T1000 (cell line): ENCODE measurements at regions not wholly inside any gene's neighbourhood (a gene's known extent, or its start where the extent isn't known, plus 50 kb on each side); places are given as distances from the start of the nearest gene placed in this dataset.
"Not testable (repeated sequence)": the region's sequence is repeated elsewhere in the genome, so short reads cannot be mapped to it uniquely, and the experiment has no call there.

Experiments used
- DNase-seq: peaks from one replicate; lab custom pipeline; 2025; ENCODE audit warnings: mixed read lengths; lab: John Stamatoyannopoulos, UW

DNA sequence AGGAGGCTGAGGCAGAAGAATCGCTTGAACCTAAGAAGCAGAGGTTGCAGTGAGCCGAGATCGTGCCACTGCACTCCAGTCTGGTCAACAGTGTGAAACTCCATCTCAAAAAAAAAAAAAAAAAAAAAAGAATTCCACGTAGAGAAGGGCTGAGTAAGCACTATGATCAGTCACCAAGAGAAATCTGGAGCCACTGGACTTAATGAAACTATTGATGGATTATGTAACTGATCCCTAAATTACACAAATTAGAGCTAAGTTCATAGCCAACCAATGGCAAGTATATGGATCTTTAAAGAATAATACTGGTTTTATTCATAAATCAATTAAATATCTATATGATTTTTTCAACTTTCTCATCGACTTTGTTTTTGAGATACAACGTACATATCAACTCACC lies 72.2 kb upstream of the ABLIM1 start:
- DNase-seq = no peak

DNA sequence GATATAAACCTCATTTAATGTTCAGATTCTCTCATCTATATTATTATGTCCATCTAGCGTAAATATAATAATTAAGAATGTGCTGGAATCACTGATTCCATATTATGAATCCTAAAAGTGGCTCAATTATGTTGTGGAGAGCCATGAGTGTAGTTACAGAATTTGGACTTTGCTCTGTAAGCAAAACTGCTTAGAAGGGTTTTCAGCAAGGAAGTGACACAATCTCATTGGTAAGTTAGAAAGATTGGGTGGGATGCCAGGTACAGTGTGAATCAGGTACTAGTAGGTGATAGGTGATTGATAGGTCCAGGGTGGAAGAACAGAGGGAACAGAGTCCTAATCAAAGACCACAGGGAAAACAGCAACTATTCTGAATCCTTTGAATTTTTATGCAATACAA lies 74.9 kb upstream of the ABLIM1 start:
- DNase-seq = no peak

DNA sequence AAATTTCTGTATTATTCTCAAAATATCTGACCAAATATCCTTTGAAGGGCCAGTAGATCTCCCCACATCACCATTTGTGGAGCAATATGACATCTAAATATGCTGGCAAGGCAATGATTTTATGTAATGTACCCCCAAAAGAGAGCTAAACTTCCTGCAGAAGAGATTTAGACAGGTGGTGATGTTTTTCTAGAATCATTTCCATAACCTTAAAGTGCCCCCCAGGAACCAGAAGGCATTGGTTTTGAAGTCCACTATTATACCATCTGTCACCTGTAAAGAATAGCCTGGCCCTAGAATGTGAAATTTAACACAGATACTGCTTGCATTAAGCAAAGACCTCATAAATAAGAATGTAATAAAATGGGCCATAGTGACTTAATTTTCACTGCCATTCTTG lies 77.9 kb upstream of the ABLIM1 start:
- DNase-seq = no peak

DNA sequence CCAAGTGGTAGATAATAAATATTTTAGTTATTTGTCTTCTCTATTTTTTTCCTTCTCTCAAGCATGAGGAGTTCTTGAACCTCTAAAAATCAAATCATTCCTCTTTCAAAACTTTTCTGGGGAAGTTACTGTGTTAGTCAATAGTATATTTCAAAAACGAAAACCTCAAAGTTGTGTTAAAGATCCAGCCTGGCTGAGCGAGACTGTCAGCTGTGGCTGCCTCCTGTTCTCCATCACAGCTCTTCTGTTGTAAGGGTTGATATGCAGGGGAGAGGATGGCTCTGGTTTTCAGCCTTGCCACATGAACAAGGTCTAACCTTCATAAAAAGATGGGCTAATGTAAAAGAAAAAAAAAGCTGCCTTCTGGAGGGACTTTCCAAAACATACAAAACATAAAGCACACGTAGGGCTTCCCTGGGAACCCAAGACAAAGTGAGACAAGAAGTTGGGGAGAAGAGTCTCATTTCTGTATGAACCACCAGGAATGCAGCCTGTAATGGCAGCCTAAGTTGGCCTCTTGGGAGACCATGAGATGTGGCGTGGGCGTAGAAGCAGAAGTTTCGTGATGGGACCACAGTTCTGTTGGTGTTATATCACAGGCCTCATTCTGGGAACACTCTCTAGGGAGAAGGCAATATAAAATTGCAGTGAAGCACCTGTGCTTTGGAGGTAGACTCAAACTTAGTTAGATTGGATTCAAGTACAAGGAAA lies 77.9 kb upstream of the FHIP2A start:
- no peak for DNase-seq

DNA sequence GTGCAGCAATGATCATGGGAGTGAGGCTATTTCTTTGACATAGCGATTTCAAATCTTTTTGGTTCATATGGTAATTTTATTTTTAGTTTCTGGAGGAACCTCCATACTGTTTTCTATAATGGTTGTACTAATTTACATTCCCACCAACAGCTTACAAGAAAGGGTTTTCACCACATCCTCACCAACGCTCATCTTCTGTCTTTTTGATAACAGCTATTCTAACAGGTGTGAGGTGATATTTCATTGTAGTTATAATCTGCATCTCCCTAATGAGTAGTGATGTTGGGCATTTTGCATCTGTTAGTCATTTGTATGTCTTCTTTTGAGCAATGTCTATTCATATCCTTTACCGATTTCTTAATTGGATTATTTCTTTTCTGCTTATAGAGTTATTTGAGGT lies 75.0 kb upstream of the FHIP2A start:
- DNase-seq = no peak

DNA sequence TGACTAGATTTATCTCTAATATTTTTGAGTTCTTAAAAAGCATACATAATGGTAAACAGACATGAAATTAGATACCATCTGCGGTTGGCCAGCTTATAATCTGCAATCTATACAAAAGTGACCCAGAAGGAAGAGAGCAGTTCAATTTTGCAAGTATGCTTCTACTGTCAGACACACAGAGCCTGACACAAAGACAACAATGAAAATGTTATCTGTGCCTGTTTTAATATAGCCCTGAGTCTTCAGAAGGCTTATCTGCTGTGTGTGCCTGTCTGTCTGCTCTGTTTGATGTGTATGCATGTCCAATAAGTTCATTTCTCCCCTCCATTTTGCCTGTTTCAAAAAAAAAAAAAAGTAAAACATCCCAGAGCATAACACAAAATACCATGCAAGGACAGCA lies 73.3 kb upstream of the FHIP2A start:
- DNase-seq = no peak

DNA sequence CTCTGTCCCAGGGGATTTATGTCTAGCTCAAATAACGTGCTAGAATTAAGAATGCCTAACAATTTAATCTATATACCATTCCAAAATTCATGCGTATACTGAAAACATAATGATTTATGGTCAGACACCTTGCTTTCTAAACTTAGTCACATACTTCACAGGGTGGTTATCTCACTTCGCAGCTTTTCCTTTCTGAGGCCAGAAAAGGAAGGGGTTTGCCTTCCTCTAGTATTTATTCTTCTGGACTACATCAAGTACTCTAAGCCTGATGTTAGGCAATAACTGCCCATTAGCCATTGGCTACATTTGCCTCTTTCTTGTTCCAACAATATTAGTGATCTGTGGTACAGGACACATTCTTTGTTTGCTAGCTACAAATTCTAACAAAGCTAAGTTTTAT lies 72.6 kb upstream of the FHIP2A start:
- DNase-seq = no peak

DNA sequence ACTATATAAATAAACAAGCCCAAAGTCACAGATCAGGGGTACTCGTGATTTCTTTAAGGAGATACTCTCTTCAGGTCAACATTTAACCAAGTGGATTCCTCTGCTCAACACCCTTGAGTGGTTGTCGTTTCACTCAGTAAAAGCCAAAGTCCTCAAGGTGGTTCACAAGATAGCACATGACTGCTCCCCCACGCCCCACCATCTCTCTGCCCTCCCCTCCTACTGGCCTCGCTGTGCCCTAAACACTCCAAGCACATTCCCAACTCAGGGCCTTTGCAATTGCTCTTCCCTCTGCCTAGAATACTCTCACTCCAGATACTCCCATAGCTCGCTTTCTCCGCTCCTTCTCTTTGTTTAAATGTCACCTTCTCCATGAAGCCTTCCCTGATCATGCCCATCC lies 72.1 kb upstream of the FHIP2A start:
- no peak for DNase-seq

DNA sequence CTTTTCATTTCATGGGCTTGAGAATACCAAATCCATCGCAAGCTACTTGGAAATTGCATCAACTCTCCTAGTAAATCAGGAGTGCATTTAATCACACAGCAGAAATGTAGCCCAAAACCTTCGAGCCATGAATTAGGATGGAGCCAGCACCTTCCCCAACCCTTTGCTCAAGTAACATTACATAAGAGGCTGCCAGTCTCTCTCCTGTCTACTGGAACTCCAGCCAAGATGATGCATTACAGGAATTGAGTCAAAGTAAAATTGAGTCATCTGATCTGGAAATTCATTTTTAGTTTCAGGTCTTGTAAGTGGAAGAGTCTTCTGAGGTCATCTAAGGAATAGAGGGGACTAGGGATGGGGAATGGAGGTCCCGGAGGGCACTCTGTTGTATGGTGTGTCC lies 69.7 kb upstream of the FHIP2A start:
- peak; percentile 10 for DNase-seq

DNA sequence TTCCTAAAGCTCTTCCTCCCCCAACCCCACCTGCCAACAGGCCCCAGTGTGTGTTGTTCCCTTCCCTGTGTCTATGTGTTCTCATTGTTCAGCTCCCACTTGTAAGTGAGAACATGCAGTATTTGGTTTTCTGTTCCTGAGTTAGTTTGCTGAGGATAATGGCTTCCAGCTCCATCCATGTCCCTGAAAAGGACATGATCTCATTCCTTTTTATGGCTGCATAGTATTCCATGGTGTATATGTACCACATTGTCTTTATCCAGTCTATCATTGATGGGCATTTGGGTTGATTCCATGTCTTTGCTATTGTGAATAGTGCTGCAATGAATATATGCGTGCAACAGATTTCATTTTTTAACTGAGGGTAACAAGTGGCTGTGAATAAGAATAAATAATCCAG lies 69.0 kb upstream of the FHIP2A start:
- DNase-seq = not testable (repeated sequence)

DNA sequence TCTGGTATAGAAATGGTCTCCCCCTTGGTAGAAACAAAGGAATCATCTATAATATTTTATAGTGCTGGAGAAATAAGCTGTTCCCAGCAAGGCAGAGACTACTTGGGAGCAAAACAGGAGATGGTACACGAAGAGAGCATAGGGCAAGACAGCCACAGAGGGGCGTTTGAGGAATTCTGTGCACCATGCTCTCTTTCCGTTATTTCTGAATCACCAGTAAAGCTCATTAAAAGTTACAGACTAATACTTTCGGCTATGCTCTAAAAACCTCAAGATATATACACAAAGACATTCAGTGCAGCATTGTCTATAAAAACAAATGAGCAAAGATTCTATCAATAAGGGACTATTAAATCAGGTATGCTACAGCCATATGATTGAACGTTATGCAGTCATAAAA lies 68.5 kb upstream of the FHIP2A start:
- peak; percentile 17 for DNase-seq

DNA sequence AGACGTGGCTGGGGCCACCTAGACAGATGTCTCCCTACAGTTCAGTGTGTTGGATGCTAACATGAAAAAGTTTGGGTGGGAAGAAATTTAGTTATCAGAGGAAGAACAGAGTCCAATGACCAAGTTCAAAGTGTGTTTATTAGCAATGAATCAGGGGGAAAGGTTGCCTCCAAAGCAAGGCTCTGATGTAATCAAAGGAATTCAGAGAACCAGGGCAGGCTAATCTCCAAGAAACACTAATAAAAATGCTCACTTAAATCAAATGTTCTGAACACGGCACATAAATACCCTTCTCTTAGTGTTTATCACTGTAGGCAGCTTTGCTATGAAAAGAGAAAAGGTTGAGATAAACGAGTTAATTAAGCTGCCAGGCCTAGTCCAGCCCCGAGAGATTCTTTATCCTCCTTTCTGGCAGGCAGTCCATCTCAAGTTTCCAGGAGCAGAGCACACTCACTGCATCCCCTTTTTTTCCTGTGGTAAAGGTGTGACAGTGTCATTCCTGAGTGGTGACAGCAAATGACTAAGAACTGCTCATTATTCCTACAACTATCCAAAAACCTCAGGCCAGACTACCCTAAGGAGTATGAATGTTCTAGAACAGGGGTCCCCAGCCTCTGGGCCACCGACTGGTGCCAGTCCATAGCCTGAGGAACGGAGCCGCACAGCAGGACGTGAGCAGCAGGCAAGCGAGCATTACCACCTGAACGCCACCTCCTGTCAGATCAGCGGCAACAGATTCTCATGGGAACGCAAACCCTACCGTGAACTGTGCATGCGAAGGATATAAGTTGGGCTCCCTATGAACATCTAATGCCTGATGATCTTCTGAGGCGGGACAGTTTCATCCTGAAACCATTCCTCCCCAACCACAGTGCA lies 66.9 kb upstream of the FHIP2A start:
- peak; percentile 30 for DNase-seq

DNA sequence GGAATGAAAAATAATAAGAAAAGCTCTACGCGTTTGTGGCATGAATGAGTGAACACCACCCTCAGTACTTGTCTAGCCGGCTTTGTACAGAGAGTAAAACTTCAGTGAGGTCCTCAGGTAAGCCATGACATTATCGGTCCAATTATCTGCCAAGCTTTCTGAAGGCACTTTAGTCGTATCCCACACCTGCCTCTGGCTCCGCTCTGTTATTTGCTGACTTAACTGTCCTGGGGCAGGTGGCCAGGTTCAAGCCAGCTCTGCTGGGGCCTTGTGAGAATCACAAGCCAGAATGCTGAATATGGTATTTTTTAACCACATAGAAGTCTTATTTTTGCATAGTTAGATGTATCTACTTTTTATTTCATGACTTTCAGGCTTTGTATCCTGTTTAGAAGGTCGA lies 66.0 kb upstream of the FHIP2A start:
- no peak for DNase-seq

DNA sequence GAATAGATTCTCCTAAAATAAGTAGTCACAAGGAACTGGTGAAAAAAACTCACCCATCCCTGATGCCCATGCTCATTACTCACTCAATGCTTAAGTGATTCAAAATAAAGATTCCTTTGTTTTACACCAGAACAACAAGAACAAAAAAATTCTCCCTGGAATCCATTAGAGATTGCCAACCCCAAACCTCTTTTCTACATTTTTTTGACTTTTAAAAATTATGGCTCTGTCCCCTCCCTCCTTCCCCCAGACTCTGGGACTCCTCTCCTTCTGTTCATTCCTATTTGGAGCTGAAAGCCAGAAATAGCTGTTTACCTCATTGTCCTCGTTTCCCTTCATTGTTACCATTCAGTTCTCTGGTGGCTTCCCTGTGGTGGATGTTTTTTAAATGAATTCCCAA lies 63.2 kb upstream of the FHIP2A start:
- DNase-seq = no peak

DNA sequence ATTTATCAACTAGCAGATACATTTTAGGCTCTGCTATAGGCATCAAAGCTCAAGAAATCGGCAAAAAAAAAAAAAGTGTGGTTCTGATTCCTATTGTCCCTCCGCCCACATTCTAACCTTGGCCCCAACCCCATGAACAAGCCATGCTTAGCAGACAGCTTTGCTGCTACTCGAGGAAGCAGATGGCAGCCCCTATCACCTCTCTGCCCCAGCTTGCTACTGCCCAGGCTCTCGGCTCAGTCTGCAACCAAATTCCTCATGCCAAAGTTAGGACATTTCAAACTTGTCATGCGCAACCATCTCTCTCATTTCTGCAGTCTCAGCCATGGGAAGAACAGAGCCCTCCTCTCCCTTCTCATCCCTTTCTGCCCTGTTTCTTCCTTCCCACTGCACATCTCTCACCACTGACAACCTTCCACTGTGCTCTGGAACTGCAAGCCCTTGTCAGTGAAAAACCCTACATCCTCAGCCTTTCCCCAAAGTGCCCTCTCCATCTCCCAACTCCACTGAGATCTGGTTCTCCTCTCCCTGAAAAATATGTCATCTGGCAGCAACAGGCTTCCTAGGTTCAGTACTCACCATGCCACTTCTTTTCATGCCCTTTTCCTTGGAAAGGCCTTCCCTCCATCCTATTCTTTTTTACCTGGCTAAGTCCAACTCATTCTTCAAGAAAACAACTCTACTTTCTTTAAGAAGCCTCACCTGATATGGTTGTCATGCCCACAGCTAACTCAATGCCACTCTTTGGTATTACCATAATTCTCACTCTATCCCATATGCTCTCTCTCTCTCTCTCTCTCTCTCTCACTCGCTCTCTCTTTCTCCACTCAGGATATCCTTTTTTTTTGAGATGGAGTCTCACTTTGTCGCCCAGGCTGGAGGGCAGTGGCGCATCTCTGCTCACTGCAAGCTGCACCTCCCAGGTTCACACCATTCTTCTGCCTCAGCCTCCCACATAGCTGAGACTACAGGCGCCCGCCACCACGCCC lies 60.1 kb upstream of the FHIP2A start:
- no peak for DNase-seq

DNA sequence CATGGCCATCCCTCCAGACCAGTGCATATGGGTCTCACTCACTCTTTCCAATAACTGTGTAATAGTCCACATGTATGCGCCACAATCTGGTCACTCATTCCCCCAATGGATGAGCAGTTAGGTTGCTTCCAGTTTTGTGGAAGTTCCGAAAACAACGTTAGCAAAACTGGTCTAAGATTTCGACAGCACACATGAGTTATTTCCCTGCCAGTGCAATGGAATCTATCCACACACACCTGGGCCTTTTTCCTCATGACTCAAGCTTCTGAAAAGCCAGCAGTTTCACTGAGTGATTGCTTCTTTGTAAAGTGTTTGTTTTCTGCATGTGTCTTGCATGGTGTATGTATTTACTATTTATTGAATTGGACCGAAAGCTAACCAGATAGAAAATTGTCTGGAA lies 58.8 kb upstream of the FHIP2A start:
- DNase-seq = no peak

DNA sequence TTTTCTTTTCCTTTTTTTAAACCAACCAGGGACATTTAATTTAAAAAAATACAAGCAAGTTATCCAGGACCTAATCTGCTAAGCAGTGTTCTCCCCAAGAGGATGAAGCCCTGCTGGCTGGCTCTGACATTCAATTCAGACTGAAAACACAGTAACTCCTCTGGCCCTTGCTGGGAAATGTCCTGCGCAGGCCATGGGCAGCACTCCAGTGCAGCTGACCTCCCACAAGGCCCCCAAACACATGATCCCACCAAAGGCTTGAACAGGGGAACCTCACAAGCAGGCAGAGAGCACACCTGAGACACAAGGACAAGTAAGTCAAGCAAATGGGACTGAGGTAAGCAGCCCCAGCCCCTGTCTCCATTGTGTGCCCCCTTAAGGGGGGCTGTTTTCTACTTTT lies 56.9 kb upstream of the FHIP2A start:
- no peak for DNase-seq

DNA sequence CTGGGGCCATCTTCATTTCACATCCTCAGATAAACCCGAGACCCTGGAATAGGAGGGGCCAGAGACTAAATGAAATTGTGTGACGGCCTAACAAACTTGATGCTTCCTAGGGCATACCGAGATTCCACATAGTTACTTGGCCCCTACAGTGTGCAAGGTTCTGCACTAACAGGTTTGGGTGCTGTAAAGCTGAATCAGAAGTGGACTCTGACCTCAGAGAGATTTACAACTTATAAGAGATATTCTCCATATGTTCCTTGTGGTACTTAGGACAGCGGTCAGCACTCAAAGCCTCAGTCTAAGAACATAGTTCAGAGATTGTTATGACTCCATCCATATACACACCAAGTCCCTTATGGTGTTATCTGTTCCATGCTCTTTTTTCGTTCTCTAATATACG lies 55.1 kb upstream of the FHIP2A start:
- DNase-seq = no peak

DNA sequence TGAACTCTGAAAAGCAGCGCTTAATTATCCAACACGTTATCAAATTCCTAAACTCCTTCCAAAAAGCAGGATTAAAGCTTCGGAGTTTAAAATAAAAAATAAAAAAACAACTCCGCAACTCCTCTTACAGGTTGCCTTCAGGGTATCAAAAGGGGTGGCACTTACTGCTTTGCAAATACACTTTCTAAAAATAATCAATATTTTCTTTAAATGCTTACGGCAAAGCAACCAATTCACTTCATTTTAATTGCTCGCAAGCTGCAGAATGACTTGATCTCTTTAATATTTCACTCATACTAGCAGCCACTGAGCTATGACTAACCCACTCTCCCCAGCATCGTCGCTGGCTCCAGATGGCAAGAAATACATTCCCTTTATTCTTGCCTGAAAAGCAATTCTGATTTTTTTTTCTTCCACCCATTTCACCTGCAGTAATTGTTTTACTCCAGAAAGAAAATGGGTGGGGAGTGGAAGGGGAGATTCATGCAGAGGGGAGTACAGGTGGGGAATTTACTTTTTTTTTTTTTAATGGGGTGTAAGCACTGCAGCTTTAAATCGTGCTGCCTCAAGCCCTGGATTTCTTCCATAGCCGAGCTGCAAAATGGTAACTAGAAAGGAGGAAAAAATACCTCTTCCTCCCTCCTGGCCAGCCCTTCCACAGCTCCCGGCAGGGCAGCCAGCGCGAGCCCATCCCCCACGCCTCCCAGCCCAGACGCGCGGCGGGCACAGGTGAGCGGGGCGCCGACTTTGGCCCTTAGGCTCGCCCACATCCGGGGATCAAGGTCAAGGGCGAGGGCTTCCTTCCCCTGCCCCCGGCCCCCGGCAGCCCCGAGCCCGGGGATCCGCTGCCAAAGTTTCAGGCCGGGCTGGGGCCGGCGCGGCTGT lies 54.2 kb upstream of the FHIP2A start:
- no peak for DNase-seq

DNA sequence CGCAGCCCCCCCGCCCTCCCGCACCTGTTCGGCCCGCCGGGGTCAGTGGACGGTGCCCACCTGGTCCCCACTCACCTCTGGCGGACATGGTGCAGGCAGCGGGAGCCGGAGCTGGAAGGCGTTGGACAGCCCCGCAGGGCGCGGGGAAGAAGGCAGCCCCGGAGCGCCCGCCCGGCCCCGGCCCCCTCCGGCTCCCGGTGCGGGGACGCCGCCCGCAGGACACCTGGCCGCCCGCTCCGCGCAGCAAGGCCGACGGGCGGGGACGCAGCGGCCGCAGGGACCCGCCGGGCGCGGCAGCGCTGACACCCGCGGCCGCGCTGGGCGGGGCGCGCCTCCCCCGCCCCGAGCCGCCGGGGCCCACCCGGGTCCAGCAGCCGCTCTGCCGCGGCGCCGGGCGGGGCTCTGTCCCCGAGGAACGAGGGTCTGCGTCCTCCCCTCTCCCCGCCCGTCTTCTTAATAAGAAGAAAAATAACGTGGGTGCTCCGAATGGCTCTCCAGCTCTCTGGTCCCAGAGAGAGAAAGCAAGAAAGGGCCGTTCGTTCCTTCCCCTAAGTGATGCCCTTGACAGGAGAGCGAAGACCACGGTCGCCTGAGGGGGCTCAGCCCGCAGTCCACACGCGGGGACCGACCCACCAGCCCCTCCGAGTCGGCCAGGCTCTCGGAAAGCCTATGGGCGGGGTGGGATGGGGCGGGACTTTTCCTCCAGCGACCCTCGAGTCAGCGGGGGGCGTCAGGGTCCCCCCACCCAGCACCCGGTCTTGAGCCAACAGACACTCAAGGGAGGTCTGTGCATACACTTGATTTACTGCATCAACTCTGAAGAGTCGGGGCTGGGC lies 53.4 kb upstream of the FHIP2A start:
- DNase-seq = no peak
